ENCODE measurements at regions not wholly inside any gene's neighbourhood (a gene's known extent, or its start where the extent isn't known, plus 50 kb on each side); places are given as distances from the start of the nearest gene placed in this dataset.
"Not testable (repeated sequence)": the region's sequence is repeated elsewhere in the genome, so short reads cannot be mapped to it uniquely, and the experiment has no call there.

- peak; percentile 58 for DNase-seq (ENCODE audit: extremely low spot score, unreplicated experiment)
- TF ChIP-seq CTCF (conservative IDR thresholded peaks at IDR 0.05): no peak
- Mint-ChIP-seq H3K4me1 (ENCODE audit: unreplicated experiment) (peaks cover 5% of the 10 kb centered on the region), H3K9me3 (no peaks in the 10 kb centered on the region), H3K4me3 (no peak overlapping the region), H3K27me3 (peaks cover 13% of the 10 kb centered on the region), H3K27ac (no peak overlapping the region), H3K36me3 (no peaks in the 10 kb centered on the region)
Measured at GRCh38 chrX:966396-967070, 245.9 kb downstream of the CRLF2 start.

GRCh38 chrX:964831-965416 is 247.5 kb downstream of the CRLF2 start:
- Mint-ChIP-seq H3K27ac (no peak overlapping the region), H3K36me3 (no peaks in the 10 kb centered on the region)

DNA sequence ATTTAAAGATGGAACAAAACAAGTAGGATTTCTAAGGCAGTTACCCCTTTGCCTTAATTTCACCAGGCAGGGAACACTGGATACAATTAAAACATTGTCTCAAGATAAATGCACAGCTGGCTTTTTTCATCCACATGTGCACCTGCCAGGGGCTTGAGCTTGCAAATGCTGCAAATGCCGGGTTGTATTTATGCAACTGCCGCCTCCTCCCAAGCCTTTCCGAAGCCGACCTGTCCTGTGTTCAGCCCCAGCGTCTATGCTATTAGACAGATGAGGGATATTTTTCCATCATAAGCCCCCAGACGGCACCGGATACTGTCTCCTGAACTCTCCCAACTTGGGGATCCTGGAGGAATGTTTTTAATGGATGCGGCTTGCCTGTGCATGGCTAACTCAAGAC is 251.6 kb downstream of the CRLF2 start:
- H3K27me3 Mint-ChIP-seq: peaks cover 34% of the 10 kb centered on the region
- no peak overlapping the region for H3K27ac Mint-ChIP-seq
- H3K36me3 Mint-ChIP-seq: no peaks in the 10 kb centered on the region
- H3K4me1 Mint-ChIP-seq (ENCODE audit: unreplicated experiment): peaks cover 5% of the 10 kb centered on the region
- H3K9me3 Mint-ChIP-seq: no peaks in the 10 kb centered on the region
- DNase-seq (ENCODE audit: extremely low spot score, unreplicated experiment): peak; percentile 31
- H3K4me3 Mint-ChIP-seq: no peak overlapping the region
- no peak for TF ChIP-seq CTCF (conservative IDR thresholded peaks at IDR 0.05)

More at GRCh38 chrX:964831-965416, 247.5 kb downstream of the CRLF2 start:
- peak; percentile 40 for DNase-seq (ENCODE audit: extremely low spot score, unreplicated experiment)
- H3K4me3 Mint-ChIP-seq: no peak overlapping the region
- no peak for TF ChIP-seq CTCF (conservative IDR thresholded peaks at IDR 0.05)
- H3K4me1 Mint-ChIP-seq (ENCODE audit: unreplicated experiment): peaks cover 5% of the 10 kb centered on the region
- H3K9me3 Mint-ChIP-seq: no peaks in the 10 kb centered on the region
- peaks cover 22% of the 10 kb centered on the region for H3K27me3 Mint-ChIP-seq

DNA sequence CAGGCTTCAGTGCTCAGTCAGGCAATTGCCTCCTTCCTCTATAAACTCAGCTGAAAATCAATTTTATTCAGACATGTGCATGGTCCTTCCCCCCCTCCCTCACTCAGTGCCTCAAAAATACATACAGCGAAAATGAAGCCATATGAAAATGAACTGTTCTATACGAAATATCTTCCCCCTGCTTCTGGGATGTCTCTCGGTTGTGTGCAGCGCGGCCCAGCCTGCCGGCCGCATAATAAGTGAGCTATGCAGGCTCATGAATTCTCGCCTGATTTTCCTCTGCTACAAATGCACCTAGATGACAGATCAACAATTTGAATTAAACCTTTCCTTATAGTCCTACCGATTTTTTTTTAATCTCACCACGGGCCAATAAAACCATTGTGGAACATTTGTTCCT is 252.9 kb downstream of the CRLF2 start:
- no peaks in the 10 kb centered on the region for H3K9me3 Mint-ChIP-seq
- peaks cover 30% of the 10 kb centered on the region for H3K27me3 Mint-ChIP-seq
- H3K27ac Mint-ChIP-seq: no peak overlapping the region
- peak; percentile 7 for DNase-seq (ENCODE audit: extremely low spot score, unreplicated experiment)
- peaks cover 2% of the 10 kb centered on the region for H3K4me1 Mint-ChIP-seq (ENCODE audit: unreplicated experiment)
- H3K36me3 Mint-ChIP-seq: no peaks in the 10 kb centered on the region
- no peak overlapping the region for H3K4me3 Mint-ChIP-seq
- no peak for TF ChIP-seq CTCF (conservative IDR thresholded peaks at IDR 0.05)

DNA sequence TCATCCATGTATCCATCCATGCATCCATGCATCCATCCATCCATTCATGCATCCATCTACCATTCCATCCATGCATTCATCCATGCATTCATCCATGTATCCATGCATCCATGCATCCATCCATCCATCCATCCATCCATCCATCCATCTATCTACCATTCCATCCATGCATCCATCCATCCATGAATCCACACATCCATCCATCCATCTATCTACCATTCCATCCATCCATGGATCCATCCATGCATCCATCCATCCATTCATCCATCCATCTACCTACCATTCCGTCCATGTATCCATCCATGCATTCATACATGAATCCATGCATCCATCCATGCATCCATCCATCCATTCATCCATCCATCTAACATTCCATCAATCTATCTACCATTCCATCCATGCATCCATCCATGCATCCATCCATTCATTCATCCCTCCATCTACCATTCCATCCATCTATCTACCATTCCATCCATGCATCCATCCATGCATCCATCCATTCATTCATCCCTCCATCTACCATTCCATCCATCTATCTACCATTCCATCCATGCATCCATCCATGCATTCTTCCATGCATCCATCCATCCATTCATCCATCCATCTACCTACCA is 257.2 kb downstream of the CRLF2 start:
- H3K4me3 Mint-ChIP-seq; H3K36me3 Mint-ChIP-seq; DNase-seq (ENCODE audit: extremely low spot score, unreplicated experiment); H3K4me1 Mint-ChIP-seq (ENCODE audit: unreplicated experiment); H3K9me3 Mint-ChIP-seq; H3K27ac Mint-ChIP-seq: not testable (repeated sequence)
- peaks cover 24% of the 10 kb centered on the region for H3K27me3 Mint-ChIP-seq

DNA sequence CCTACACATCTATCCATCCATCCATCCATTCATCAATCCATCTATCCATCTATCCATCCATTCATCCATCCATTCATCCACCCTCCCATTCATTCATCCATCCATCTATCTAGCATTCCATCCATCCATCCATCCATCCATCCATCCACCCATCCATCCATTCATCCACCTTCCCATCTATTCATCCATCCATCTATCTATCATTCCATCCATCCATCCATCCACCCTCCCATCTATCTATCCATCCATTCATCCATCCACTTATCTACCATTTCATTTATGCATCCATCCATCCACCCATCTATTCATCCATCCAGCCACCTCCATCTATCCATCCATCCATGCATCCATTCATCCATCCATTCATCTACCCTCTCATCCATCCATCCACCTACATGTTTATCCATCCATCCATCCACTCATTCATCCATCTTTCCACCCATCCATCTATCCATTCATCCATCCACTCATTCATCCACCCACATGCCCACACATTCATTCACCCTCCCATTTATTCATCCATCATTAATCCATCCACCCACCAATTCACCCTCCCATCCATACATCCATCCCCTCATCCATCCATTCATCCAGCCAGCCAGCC is 258.5 kb downstream of the CRLF2 start:
- Mint-ChIP-seq H3K4me3 (no peak overlapping the region), H3K27ac (no peak overlapping the region), H3K4me1 (ENCODE audit: unreplicated experiment) (no peaks in the 10 kb centered on the region), H3K36me3 (no peaks in the 10 kb centered on the region), H3K27me3 (peaks cover 16% of the 10 kb centered on the region), H3K9me3 (no peaks in the 10 kb centered on the region)
- no peak for DNase-seq (ENCODE audit: extremely low spot score, unreplicated experiment)
- TF ChIP-seq CTCF (conservative IDR thresholded peaks at IDR 0.05): no peak

All from type B pancreatic cell (in vitro differentiated cells).